T-helper 1 cell treated with Interleukin-12 subunit alpha and Interleukin-12 subunit beta and Interleukin-4 antibody, amounts not matched to agents 30 μg/mL and 1 μg/mL, for 36 hours (primary cell): ENCODE measurements at regions not wholly inside any gene's neighbourhood (a gene's known extent, or its start where the extent isn't known, plus 50 kb on each side); places are given as distances from the start of the nearest gene placed in this dataset.
A peak's percentile ranks its signal among the peaks of the same experiment; 100 is the strongest.
"Not testable (repeated sequence)": the region's sequence is repeated elsewhere in the genome, so short reads cannot be mapped to it uniquely, and the experiment has no call there.

Experiments used
- H3K27ac Mint-ChIP-seq: one replicate; pipeline ENCODE4 v1.8.0; 2021; ENCODE audit warnings: mild to moderate bottlenecking, mixed read lengths
- H3K27me3 Mint-ChIP-seq: one replicate; pipeline ENCODE4 v1.8.0; 2021; ENCODE audit warnings: low read depth, mixed read lengths
- H3K36me3 Mint-ChIP-seq: one replicate; pipeline ENCODE4 v1.8.0; 2021; ENCODE audit warnings: low read depth, mixed read lengths
- H3K4me1 Mint-ChIP-seq: one replicate; pipeline ENCODE4 v1.8.0; 2021; ENCODE audit warnings: low read depth, mixed read lengths
- H3K4me3 Mint-ChIP-seq: one replicate; pipeline ENCODE4 v1.8.0; 2021; ENCODE audit warnings: mild to moderate bottlenecking, moderate library complexity, mixed read lengths
- H3K9me3 Mint-ChIP-seq: one replicate; pipeline ENCODE4 v1.8.0; 2021; ENCODE audit warnings: mixed read lengths

GRCh38 chr7:142529591-142529990 is 219.7 kb upstream of the PRSS1 start:
- H3K27ac Mint-ChIP-seq: no peak overlapping the region
- no peaks in the 10 kb centered on the region for H3K4me1 Mint-ChIP-seq

GRCh38 chr7:142528608-142529408 is 220.5 kb upstream of the PRSS1 start:
- no peaks in the 10 kb centered on the region for H3K9me3 Mint-ChIP-seq
- H3K27ac Mint-ChIP-seq: peak overlapping the region; percentile 8
- peaks cover 23% of the 10 kb centered on the region for H3K27me3 Mint-ChIP-seq
- no peaks in the 10 kb centered on the region for H3K36me3 Mint-ChIP-seq
- H3K4me3 Mint-ChIP-seq: peak overlapping the region; percentile 28
- H3K4me1 Mint-ChIP-seq: no peaks in the 10 kb centered on the region

More at GRCh38 chr7:142529591-142529990, 219.7 kb upstream of the PRSS1 start:
- Mint-ChIP-seq H3K9me3 (no peaks in the 10 kb centered on the region), H3K4me3 (peak overlapping the region; percentile 28), H3K27me3 (peaks cover 23% of the 10 kb centered on the region), H3K36me3 (no peaks in the 10 kb centered on the region)

GRCh38 chr7:142523821-142524460 is 225.3 kb upstream of the PRSS1 start:
- Mint-ChIP-seq H3K27me3 (peaks cover 13% of the 10 kb centered on the region), H3K4me3 (no peak overlapping the region), H3K27ac (no peak overlapping the region)

DNA sequence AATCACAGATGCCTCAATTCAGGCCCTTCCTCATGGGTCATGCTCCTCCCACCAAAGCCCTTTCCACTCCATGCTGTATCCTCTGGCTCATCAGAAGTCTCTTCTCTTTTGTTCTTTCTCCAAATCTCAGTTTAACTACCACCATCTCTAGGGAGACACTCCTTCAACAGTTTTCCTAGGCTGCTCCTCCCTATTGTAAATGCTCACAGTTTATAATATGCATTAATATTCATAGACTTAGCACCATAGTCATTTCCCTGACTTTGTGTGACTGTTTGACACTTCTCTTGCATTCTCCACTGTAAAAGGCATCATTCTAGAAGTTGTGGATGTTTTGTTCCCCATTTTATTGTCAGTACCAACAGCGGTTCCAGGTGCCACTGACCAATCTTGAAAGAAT is 226.5 kb upstream of the PRSS1 start:
- H3K36me3 Mint-ChIP-seq: no peaks in the 10 kb centered on the region
- no peak overlapping the region for H3K27ac Mint-ChIP-seq
- H3K4me3 Mint-ChIP-seq: no peak overlapping the region
- no peaks in the 10 kb centered on the region for H3K9me3 Mint-ChIP-seq
- H3K27me3 Mint-ChIP-seq: peaks cover 9% of the 10 kb centered on the region
- H3K4me1 Mint-ChIP-seq: peaks cover 9% of the 10 kb centered on the region

More at GRCh38 chr7:142523821-142524460, 225.3 kb upstream of the PRSS1 start:
- Mint-ChIP-seq H3K36me3 (no peaks in the 10 kb centered on the region), H3K9me3 (no peaks in the 10 kb centered on the region), H3K4me1 (peaks cover 9% of the 10 kb centered on the region)

DNA sequence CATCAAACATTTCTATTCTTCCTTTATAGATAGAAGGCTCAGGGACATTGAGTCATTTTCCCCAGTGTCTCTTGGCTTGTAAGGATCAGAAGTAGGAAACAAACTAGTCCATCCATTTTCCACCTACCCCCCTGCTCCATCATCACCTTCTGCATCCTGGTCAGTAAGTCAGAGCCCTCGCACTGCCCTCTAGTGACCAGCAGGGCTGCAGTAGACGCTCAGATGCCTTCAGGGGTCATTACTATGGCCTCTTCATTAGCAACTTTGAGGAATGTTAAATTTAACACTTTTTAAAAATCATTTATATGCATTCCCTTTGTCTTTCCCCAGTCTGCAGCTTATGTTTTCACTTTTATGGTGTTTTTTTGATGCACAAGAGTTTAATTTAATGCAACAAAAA is 228.4 kb upstream of the PRSS1 start:
- not testable (repeated sequence) for H3K4me3 Mint-ChIP-seq
- peaks cover 12% of the 10 kb centered on the region for H3K4me1 Mint-ChIP-seq

GRCh38 chr7:142520455-142520854 is 228.8 kb upstream of the PRSS1 start:
- H3K27ac Mint-ChIP-seq: peak overlapping the region; percentile 80
- peaks cover 14% of the 10 kb centered on the region for H3K4me1 Mint-ChIP-seq
- not testable (repeated sequence) for H3K9me3 Mint-ChIP-seq, H3K4me3 Mint-ChIP-seq, H3K36me3 Mint-ChIP-seq
- peaks cover 11% of the 10 kb centered on the region for H3K27me3 Mint-ChIP-seq

More for the DNA sequence above, 228.4 kb upstream of the PRSS1 start:
- H3K27me3 Mint-ChIP-seq: peaks cover 12% of the 10 kb centered on the region
- not testable (repeated sequence) for H3K9me3 Mint-ChIP-seq, H3K36me3 Mint-ChIP-seq
- H3K27ac Mint-ChIP-seq: peak overlapping the region; percentile 80

- Mint-ChIP-seq H3K27ac (peak overlapping the region; percentile 80), H3K36me3 (no peaks in the 10 kb centered on the region), H3K9me3 (no peaks in the 10 kb centered on the region), H3K4me1 (peaks cover 14% of the 10 kb centered on the region), H3K4me3 (no peak overlapping the region), H3K27me3 (peaks cover 10% of the 10 kb centered on the region)
These were observed 229.9 kb upstream of the PRSS1 start for GRCh38 chr7:142519079-142520078.

GRCh38 chr7:142516038-142516501 is 233.2 kb upstream of the PRSS1 start:
- H3K36me3 Mint-ChIP-seq: no peaks in the 10 kb centered on the region
- H3K9me3 Mint-ChIP-seq: no peaks in the 10 kb centered on the region
- H3K4me1 Mint-ChIP-seq: peaks cover 14% of the 10 kb centered on the region
- no peak overlapping the region for H3K4me3 Mint-ChIP-seq
- H3K27me3 Mint-ChIP-seq: peaks cover 7% of the 10 kb centered on the region
- H3K27ac Mint-ChIP-seq: no peak overlapping the region

- H3K27ac Mint-ChIP-seq, H3K9me3 Mint-ChIP-seq, H3K27me3 Mint-ChIP-seq, H3K4me3 Mint-ChIP-seq, H3K4me1 Mint-ChIP-seq, H3K36me3 Mint-ChIP-seq: not testable (repeated sequence)
These were observed 234.6 kb upstream of the PRSS1 start for GRCh38 chr7:142514716-142515115.

DNA sequence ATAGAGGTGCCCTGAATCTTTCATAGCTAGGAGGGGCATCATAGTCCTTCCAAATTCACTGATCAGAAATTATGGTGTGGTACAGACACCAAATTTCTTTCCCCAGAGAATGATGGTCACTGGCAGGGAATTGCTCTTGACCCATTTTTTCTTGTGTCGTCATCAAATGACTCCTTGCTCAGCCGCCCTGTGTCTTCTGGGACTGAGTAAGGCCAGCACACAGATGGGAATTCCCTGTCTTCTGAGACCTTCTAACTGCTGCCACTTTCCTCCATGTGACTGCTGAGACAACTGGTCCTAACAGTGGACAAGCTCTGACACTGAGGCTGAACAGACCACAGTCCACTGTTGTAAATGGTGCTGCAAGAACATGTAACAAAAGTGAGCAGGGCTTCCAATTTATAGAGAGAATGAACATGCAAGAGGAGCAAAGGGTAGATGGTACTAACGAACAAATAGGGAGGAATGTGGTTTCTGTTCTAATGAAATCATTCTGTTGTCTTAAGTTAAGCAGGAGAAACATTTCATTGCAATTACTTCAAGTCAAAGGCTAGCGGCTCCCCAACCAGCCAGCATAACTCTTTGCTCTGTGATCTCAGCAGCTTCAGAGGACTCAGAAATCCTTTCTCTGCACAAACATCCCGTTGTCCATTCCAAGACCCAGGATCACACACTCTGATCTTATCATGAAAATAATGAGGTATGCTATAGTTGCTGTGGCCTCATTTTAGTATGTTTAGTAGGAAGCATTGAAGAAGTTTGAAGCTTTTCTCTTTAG is 235.9 kb upstream of the PRSS1 start:
- no peak overlapping the region for H3K4me3 Mint-ChIP-seq
- peaks cover 5% of the 10 kb centered on the region for H3K4me1 Mint-ChIP-seq
- H3K36me3 Mint-ChIP-seq: no peaks in the 10 kb centered on the region
- H3K9me3 Mint-ChIP-seq: no peaks in the 10 kb centered on the region
- no peak overlapping the region for H3K27ac Mint-ChIP-seq
- H3K27me3 Mint-ChIP-seq: peaks cover 7% of the 10 kb centered on the region

GRCh38 chr7:142511801-142512200 is 237.5 kb upstream of the PRSS1 start:
- peaks cover 12% of the 10 kb centered on the region for H3K27me3 Mint-ChIP-seq
- H3K9me3 Mint-ChIP-seq: no peaks in the 10 kb centered on the region
- H3K36me3 Mint-ChIP-seq: no peaks in the 10 kb centered on the region
- H3K4me3 Mint-ChIP-seq: no peak overlapping the region
- no peak overlapping the region for H3K27ac Mint-ChIP-seq
- peaks cover 10% of the 10 kb centered on the region for H3K4me1 Mint-ChIP-seq

DNA sequence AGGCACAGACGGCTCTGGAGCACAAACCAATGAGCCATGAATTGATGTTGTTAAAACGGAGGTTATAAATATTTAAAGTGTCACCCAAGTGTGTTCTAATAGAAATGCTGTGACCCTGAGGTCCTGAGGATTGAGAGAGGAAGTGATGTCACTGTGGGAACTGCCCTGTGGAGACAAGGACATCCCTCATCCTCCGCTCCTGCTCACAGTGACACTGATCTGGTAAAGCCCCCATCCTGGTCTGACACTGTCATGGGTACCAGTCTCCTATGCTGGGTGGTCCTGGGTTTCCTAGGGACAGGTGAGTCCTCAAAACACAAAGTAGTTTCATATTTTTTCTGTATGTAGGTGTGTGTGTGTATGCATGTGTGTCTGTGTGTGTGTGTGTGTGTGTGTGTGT is 237.9 kb upstream of the PRSS1 start:
- Mint-ChIP-seq H3K27me3 (peaks cover 12% of the 10 kb centered on the region), H3K36me3 (no peaks in the 10 kb centered on the region), H3K27ac (no peak overlapping the region), H3K9me3 (no peaks in the 10 kb centered on the region), H3K4me3 (no peak overlapping the region), H3K4me1 (peaks cover 10% of the 10 kb centered on the region)

DNA sequence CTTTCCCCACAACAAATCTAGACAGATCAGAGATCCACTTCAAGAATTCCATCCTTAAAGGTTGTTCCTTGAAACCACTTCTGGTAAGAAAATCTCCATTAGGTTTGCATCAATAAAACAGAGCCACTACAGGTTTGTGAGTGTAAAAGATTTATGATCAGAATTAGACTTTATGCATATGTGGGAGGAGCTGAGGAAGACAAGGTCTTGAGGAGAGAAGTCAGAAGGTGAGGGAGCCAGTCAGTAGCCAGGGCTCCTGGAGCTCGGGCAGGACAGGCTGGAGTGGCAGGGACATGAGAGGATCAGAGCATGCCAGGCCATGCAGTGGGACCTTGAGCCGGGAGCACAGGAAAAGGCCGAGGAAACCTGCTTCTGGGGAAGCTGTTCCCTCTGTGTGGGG is 240.0 kb upstream of the PRSS1 start:
- H3K4me1 Mint-ChIP-seq, H3K36me3 Mint-ChIP-seq, H3K4me3 Mint-ChIP-seq, H3K9me3 Mint-ChIP-seq, H3K27ac Mint-ChIP-seq: not testable (repeated sequence)
- peaks cover 18% of the 10 kb centered on the region for H3K27me3 Mint-ChIP-seq

- Mint-ChIP-seq H3K36me3 (no peaks in the 10 kb centered on the region), H3K27me3 (peaks cover 18% of the 10 kb centered on the region), H3K4me1 (peaks cover 5% of the 10 kb centered on the region), H3K9me3 (no peaks in the 10 kb centered on the region), H3K4me3 (no peak overlapping the region), H3K27ac (peak overlapping the region; percentile 12)
These were observed 241.0 kb upstream of the PRSS1 start for GRCh38 chr7:142508251-142508650.
